Lower leg skin (tissue), 4 donors: ENCODE measurements at regions not wholly inside any gene's neighbourhood (a gene's known extent, or its start where the extent isn't known, plus 50 kb on each side); places are given as distances from the start of the nearest gene placed in this dataset.

Source experiments
- DNase-seq, 2 donors: peaks; one replicate each; pipeline ENCODE4 v3.0.0-alpha.2; 2019; ENCODE audit warnings: low spot score in 2 of 2
- H3K4me3 ChIP-seq: fragments of 200-600 bp; sonication (generic); 2 replicates; pipeline ENCODE4 v1.5.1; 2017; ENCODE audit warnings: mild to moderate bottlenecking, low read depth; ENCODE audit not compliant: poor library complexity, severe bottlenecking
- CTCF ChIP-seq, 3 donors: fragments of 450-650 bp; IDR thresholded peaks; one replicate each; pipeline ENCODE4 v1.5.1; 2016; ENCODE audit warnings: antibody characterized with exemption in 3 of 3, mild to moderate bottlenecking in 3 of 3, moderate library complexity in 2 of 3
- POLR2A ChIP-seq, 2 donors: fragments of 450-650 bp; IDR thresholded peaks; one replicate each; pipeline ENCODE4 v1.6.1; 2016 to 2017; ENCODE audit warnings: antibody characterized with exemption in 2 of 2, mild to moderate bottlenecking in 1 of 2, moderate library complexity in 1 of 2
- WGBS, 2 donors: methylation state at CpG; one replicate each; pipeline ENCODE4 v1.1.5; 2018; 5-methylcytosine and 5-hydroxymethylcytosine counted together
- intact Hi-C: fragments of 100-400 bp; cut with DNase I; formaldehyde crosslinking; loops from one replicate; pipeline ENCODE4 v1.15.0; 2023; ENCODE audit warnings: low total_unique reads

- intact Hi-C loops, result no loop called here
- 68 to 72% methylated on average over 3 of the region's 3 CpGs for WGBS, 2 donors
- DNase-seq, result no peak
- TF ChIP-seq POLR2A (IDR thresholded peaks at IDR 0.05) (no peak), CTCF (IDR thresholded peaks at IDR 0.05) (no peak)
- no peak overlapping the region for H3K4me3 ChIP-seq
These were observed 700.0 kb upstream of the NXPH2 start for GRCh38 chr2:139480161-139480650.

- no peak for DNase-seq
- intact Hi-C loops, result no loop called here
- H3K4me3 ChIP-seq, result no peak overlapping the region
- WGBS, 2 donors, result 55 to 57% methylated on average over 3 of the region's 3 CpGs
- TF ChIP-seq CTCF (IDR thresholded peaks at IDR 0.05) (no peak), POLR2A (IDR thresholded peaks at IDR 0.05) (no peak)
These were observed 698.1 kb upstream of the NXPH2 start for GRCh38 chr2:139478165-139478914.

GRCh38 chr2:139477618-139478017 is 697.4 kb upstream of the NXPH2 start:
- no peak overlapping the region for H3K4me3 ChIP-seq
- 80 to 84% methylated on average over 8 of the region's 8 CpGs for WGBS, 2 donors
- no peak for TF ChIP-seq CTCF (IDR thresholded peaks at IDR 0.05)
- TF ChIP-seq POLR2A (IDR thresholded peaks at IDR 0.05), result no peak
- intact Hi-C loops, result no loop called here
- no peak for DNase-seq

GRCh38 chr2:139469985-139470384 is 689.8 kb upstream of the NXPH2 start:
- TF ChIP-seq POLR2A (IDR thresholded peaks at IDR 0.05) (no peak), CTCF (IDR thresholded peaks at IDR 0.05) (no peak)
- 74 to 88% methylated on average over 1 of the region's 1 CpG for WGBS, 2 donors
- no peak overlapping the region for H3K4me3 ChIP-seq
- no peak for DNase-seq
- intact Hi-C loops, result no loop called here

GRCh38 chr2:139465789-139466188 is 685.6 kb upstream of the NXPH2 start:
- no peak overlapping the region for H3K4me3 ChIP-seq
- DNase-seq, result no peak
- TF ChIP-seq POLR2A (IDR thresholded peaks at IDR 0.05) (no peak), CTCF (IDR thresholded peaks at IDR 0.05) (no peak)
- intact Hi-C loops, result no loop called here
- 33 to 50% methylated on average over 4 of the region's 4 CpGs for WGBS, 2 donors

GRCh38 chr2:139457873-139458272 is 677.7 kb upstream of the NXPH2 start:
- no peak for DNase-seq
- 62 to 63% methylated on average over 5 of the region's 5 CpGs for whole genome bisulfite sequencing, 2 donors
- no peak overlapping the region for H3K4me3 ChIP-seq
- intact Hi-C loops, result no loop called here
- TF ChIP-seq POLR2A (IDR thresholded peaks at IDR 0.05), result no peak
